Chondrocyte (in vitro differentiated cells): ENCODE measurements at regions not wholly inside any gene's neighbourhood (a gene's known extent, or its start where the extent isn't known, plus 50 kb on each side); places are given as distances from the start of the nearest gene placed in this dataset.

Source experiments
- DNase-seq: peaks from one replicate; pipeline ENCODE4 v3.0.0; 2021; ENCODE audit warnings: mixed read lengths, low spot score
- H3K27ac Mint-ChIP-seq: one replicate; pipeline ENCODE4 v1.8.0; 2021; ENCODE audit warnings: mild to moderate bottlenecking, moderate library complexity, mixed read lengths; ENCODE audit not compliant: unreplicated experiment
- H3K27me3 Mint-ChIP-seq: 2 replicates; pipeline ENCODE4 v1.8.0; 2021; ENCODE audit warnings: low read depth, mixed read lengths
- H3K36me3 Mint-ChIP-seq: 2 replicates; pipeline ENCODE4 v1.8.0; 2021; ENCODE audit warnings: low read depth, mixed read lengths
- H3K4me1 Mint-ChIP-seq: 2 replicates; pipeline ENCODE4 v1.8.0; 2021; ENCODE audit warnings: low read depth, mild to moderate bottlenecking, mixed read lengths
- H3K4me3 Mint-ChIP-seq: one replicate; pipeline ENCODE4 v1.8.0; 2021; ENCODE audit warnings: mild to moderate bottlenecking, moderate library complexity, mixed read lengths; ENCODE audit not compliant: unreplicated experiment
- H3K9me3 Mint-ChIP-seq: 2 replicates; pipeline ENCODE4 v1.8.0; 2021; ENCODE audit warnings: low read depth, mixed read lengths
- CTCF ChIP-seq: fragments of 200-600 bp; sonication (generic); IDR thresholded peaks from 2 replicates; pipeline ENCODE4 v1.5.0; 2021; ENCODE audit warnings: antibody characterized with exemption, mild to moderate bottlenecking, moderate library complexity

- Mint-ChIP-seq H3K27me3 (no peaks in the 10 kb centered on the region), H3K4me1 (peaks cover 45% of the 10 kb centered on the region), H3K36me3 (no peaks in the 10 kb centered on the region), H3K27ac (peak overlapping the region; percentile 46), H3K4me3 (no peak overlapping the region), H3K9me3 (no peaks in the 10 kb centered on the region)
- DNase-seq: no peak
- TF ChIP-seq CTCF: no peak
These were observed 85.6 kb upstream of the AGR3 start for GRCh38 chr7:16967300-16967811.

GRCh38 chr7:16970732-16971482 is 89.1 kb upstream of the AGR3 start:
- no peak overlapping the region for H3K27ac Mint-ChIP-seq

GRCh38 chr7:16975712-16976111 is 93.9 kb upstream of the AGR3 start:
- Mint-ChIP-seq H3K27me3 (no peaks in the 10 kb centered on the region), H3K4me3 (no peak overlapping the region), H3K27ac (no peak overlapping the region), H3K36me3 (no peaks in the 10 kb centered on the region), H3K4me1 (peaks cover 26% of the 10 kb centered on the region), H3K9me3 (no peaks in the 10 kb centered on the region)
- TF ChIP-seq CTCF: no peak
- DNase-seq: no peak

More at GRCh38 chr7:16970732-16971482, 89.1 kb upstream of the AGR3 start:
- no peak for DNase-seq
- Mint-ChIP-seq H3K9me3 (no peaks in the 10 kb centered on the region), H3K4me3 (no peak overlapping the region), H3K27me3 (no peaks in the 10 kb centered on the region), H3K36me3 (no peaks in the 10 kb centered on the region), H3K4me1 (peaks cover 44% of the 10 kb centered on the region)
- no peak for TF ChIP-seq CTCF

DNA sequence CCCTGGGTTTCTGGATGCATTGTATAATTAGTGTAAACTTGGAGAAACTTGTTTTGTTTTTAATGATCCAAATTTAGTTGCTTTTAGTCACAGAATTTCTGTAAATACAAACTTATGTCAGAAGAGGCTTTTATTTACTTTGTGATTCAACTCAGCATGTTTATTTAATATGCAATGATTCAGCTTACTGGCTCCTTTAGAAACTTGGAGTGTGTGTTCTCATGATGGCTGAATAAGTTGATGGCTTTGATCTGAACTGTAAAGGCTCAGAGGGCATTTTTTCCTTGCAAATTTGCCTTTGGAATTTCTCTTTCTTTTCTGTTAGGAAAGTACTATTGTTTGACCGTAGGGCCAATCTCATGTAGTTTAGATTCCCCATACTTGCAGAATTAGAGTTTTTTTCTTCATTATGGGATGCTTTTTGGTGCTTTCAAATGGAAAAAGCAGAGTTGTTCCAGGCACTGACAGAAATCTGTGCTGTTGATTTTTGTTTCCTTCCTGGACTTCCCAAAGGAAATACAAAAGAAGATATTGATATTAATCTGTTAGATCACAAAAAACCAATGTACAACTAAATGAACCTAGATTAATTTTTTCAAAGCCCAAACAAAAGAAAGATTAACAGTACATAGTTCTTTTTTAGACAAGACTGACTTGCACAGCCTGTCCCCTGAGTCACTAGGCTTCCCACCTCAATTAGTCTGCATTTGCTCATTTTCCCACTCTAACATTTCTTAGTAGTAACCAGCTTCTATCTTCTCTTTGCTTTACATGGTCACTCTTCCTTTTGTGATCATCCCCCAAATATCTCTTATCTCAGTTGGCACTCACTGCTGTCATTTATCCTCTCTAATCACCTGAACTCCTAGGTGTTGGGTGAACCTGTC is 96.8 kb upstream of the AGR3 start:
- Mint-ChIP-seq H3K4me1 (peaks cover 30% of the 10 kb centered on the region), H3K9me3 (no peaks in the 10 kb centered on the region), H3K27me3 (no peaks in the 10 kb centered on the region), H3K27ac (peak overlapping the region; percentile 46), H3K36me3 (no peaks in the 10 kb centered on the region), H3K4me3 (no peak overlapping the region)
- DNase-seq: no peak
- TF ChIP-seq CTCF: no peak

DNA sequence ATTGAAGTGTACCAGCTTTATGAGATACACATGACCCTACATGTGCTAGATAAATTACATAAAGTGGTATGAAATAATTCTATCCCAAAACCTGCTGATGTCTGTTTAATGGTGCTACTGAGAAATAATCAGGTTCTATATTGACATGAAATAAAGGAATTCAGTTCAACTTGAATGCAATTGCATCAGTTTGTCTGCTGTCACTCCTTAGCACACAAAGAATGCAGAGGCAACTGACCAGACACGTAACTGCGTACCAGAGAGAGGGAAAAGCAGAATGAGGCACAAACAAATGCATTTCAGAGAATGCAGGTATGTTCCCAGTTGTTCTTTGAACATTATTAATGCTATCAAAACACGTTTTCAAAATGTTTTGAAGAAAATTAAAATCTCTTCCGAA is 98.8 kb upstream of the AGR3 start:
- H3K27me3 Mint-ChIP-seq: no peaks in the 10 kb centered on the region
- peaks cover 30% of the 10 kb centered on the region for H3K4me1 Mint-ChIP-seq
- TF ChIP-seq CTCF: no peak
- DNase-seq: no peak
- no peak overlapping the region for H3K27ac Mint-ChIP-seq
- no peak overlapping the region for H3K4me3 Mint-ChIP-seq
- H3K36me3 Mint-ChIP-seq: no peaks in the 10 kb centered on the region
- H3K9me3 Mint-ChIP-seq: no peaks in the 10 kb centered on the region
